Kidney tubule cell (primary cell): ENCODE measurements at regions not wholly inside any gene's neighbourhood (a gene's known extent, or its start where the extent isn't known, plus 50 kb on each side); places are given as distances from the start of the nearest gene placed in this dataset.
"Not testable (repeated sequence)": the region's sequence is repeated elsewhere in the genome, so short reads cannot be mapped to it uniquely, and the experiment has no call there.

ENCODE experiments used
- DNase-seq: peaks from one replicate; pipeline ENCODE4 v3.0.0-alpha.2; 2018; ENCODE audit warnings: low spot score

GRCh38 chr4:132266374-132266773, 882.7 kb upstream of the PCDH10 start:
- DNase-seq = no peak

GRCh38 chr4:132267321-132267720, 881.8 kb upstream of the PCDH10 start:
- DNase-seq = no peak

DNA sequence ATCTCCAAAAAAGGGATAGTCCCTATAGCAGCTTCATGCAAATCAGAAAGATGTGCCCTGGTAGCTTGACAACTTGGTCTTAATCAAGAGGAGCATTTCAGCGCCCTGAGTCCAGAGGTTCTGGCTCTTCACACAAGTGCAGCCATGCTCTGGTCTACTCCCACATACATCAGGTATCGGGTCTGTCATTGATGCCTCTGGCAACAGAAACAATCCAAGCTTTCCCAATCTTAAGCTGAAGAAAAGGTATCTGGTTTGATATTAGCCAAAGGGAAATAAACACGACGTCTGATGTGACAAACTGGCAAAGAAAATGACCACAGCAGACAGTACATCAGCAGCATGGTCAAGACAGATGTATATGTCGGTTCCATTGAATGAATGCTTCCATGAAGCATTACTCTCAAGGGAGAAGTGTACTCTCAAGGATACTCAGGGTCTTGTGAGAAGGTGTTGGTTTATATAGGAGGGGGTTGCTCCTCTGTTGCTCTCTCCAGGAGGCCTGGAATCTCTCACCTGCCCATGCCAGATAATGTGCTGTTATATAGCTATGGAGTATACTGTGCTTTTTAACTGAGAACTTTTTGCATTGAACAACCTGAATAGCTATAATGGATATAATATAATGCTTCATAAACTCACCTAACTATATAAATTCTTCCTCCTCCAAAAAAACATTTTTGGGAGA, 879.6 kb upstream of the PCDH10 start:
- no peak for DNase-seq

DNA sequence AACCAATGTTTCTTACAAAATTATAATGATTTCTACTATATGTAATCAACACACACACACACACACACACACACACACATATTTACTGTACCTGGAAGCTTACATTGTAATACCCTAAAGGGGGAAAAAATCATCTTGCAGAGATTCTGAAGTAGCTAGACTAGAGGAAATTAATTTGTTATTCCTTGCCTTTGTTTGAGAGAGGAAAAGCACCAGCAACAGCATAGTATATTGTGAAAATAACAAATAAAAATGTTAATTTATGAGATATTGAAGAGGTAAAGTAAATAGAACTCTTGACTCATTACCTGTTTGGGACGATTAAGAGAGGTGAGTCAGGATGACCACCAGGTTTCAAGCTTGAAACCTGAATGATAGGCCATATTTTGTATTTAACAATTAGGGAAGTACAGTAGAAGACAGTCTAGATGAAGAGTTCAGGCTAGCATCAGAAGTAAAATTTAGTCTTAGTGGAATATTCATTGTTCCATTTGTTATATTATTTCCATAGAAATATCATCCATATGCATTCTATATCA, 873.4 kb upstream of the PCDH10 start:
- no peak for DNase-seq

- no peak for DNase-seq
These were observed 872.9 kb upstream of the PCDH10 start for GRCh38 chr4:132276185-132276584.

- no peak for DNase-seq
These were observed 872.1 kb upstream of the PCDH10 start for GRCh38 chr4:132276989-132277388.

- DNase-seq = no peak
These were observed 867.4 kb upstream of the PCDH10 start for GRCh38 chr4:132281733-132282132.

GRCh38 chr4:132284910-132285426, 864.1 kb upstream of the PCDH10 start:
- DNase-seq = no peak

DNA sequence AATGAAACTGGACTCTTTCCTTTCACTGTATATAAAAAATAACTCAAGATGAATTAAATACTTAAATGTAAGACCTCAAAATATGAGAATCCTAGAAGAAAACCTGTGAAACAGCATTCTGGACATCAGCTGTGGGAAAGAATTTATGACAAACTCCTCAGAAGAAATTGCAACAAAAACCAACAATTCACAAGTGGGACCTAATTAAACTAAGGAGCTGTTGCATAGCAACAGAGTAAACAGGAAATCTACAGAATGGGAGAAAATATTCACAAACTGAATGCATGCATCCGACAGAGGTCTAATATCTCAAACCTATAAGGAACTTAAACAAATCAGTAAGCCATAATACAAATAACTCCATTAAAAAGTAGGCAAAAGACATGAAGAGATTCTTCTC, 851.7 kb upstream of the PCDH10 start:
- DNase-seq = no peak

- DNase-seq = no peak
These were observed 849.3 kb upstream of the PCDH10 start for GRCh38 chr4:132299841-132300240.

DNA sequence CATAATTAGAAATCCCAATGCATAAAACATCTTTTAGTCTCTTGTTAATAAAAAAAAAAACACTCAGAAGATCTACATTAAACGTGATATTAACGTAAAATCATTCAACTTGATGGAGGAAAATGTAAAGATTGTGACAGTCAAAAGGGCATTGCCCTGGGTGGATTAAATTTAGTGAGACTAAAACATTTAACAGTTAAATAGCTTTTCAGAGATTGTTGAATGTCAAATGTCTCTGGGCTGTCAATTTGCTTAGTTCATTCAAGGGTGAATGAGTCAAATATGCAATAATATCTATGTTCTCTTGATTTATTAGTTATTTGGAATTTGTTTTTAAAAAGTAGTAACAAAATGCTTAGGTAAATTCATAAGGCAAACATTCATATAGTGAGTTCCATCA, 836.6 kb upstream of the PCDH10 start:
- DNase-seq = no peak

GRCh38 chr4:132313852-132314251, 835.2 kb upstream of the PCDH10 start:
- no peak for DNase-seq

- no peak for DNase-seq
These were observed 832.4 kb upstream of the PCDH10 start for GRCh38 chr4:132316738-132317137.

- no peak for DNase-seq
These were observed 831.2 kb upstream of the PCDH10 start for GRCh38 chr4:132317923-132318322.

- no peak for DNase-seq
These were observed 820.3 kb upstream of the PCDH10 start for GRCh38 chr4:132328761-132329160.

- no peak for DNase-seq
These were observed 818.1 kb upstream of the PCDH10 start for GRCh38 chr4:132330994-132331393.

GRCh38 chr4:132332932-132333723, 816.0 kb upstream of the PCDH10 start:
- no peak for DNase-seq

GRCh38 chr4:132333724-132334047, 815.4 kb upstream of the PCDH10 start:
- no peak for DNase-seq

DNA sequence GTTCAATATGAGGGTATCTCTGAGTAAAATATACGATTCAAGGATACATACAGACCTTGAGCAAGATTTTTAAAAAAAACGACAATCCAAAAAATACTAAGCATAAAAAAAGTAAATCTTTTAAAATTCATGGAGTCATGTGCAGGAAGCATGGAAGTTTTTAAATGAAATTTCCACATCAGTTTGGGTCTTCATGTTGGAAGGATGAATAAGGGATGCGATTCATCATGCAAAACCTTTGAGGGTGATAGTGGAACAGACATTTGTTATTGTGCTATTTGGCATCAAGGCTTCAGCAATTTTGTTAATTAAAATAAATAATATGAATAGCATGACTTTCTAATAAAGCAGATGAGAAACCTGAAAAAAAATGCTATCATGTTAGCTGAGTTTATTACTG, 815.0 kb upstream of the PCDH10 start:
- no peak for DNase-seq

GRCh38 chr4:132344924-132345828, 803.9 kb upstream of the PCDH10 start:
- no peak for DNase-seq

DNA sequence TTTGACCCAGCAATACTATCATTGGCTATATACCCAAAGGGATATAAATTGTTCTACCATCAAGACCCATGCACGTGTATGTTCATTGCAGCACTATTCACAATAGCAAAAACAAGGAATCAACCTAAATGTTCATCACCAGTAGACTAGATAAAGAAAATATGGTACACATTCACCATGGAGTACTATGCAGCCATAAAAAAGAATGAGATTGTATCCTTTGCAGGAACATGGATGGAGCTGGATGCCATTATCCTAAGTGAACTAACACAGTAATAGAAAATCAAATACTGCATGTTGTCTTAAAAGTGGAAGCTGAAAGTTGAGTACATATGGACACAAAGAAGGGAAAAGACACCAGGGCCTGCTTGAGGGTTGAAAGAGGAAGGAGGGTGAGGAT, 803.1 kb upstream of the PCDH10 start:
- DNase-seq = no peak

- DNase-seq = not testable (repeated sequence)
These were observed 797.5 kb upstream of the PCDH10 start for GRCh38 chr4:132351606-132352005.
